ENCODE measurements at regions not wholly inside any gene's neighbourhood (a gene's known extent, or its start where the extent isn't known, plus 50 kb on each side); places are given as distances from the start of the nearest gene placed in this dataset.

DNA sequence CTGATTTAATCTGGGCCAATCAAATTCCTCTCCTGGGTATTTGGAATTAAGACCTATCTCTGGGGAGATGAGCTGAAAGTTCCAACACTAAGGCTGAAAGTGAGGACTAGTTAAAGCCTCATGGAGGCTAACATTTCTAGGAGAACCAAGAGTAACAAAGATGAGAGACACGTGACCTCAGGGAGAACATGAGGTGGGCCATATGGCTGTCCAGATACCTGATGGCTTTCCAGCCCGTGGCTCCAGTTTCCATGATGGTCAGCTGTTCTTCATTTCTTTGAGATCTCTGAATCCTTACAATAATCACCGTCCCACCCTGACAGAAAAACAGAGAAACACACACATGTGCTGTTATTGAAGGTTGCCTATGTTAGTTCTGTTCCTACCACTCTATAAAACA is 66.1 kb downstream of the LEPR start:
- no peak for DNase-seq (ENCODE audit: low read depth)

DNA sequence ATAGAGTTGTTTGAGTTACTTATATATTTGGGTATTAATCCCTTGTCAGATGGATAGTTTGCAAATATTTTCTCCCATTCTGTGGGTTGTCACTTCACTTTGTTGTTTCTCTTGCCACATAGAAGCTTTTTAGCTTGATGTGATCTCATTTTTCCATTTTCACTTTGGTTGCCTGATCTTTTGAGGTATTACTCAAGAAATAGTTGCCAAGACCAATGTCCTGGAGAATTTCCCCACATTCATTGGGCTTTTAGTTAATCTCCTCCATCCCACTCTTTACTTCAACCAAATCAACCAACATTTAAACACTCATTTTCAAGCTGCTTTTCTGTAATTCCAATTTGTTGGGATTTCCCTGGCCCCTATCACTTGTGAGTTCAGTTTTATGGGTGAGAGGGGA is 69.0 kb downstream of the LEPR start:
- DNase-seq (ENCODE audit: low read depth): no peak

GRCh38 chr1:65490231-65491009 is 70.0 kb downstream of the LEPR start:
- no peak for DNase-seq (ENCODE audit: low read depth)

GRCh38 chr1:65491472-65491871 is 71.0 kb downstream of the LEPR start:
- no peak for DNase-seq (ENCODE audit: low read depth)

DNA sequence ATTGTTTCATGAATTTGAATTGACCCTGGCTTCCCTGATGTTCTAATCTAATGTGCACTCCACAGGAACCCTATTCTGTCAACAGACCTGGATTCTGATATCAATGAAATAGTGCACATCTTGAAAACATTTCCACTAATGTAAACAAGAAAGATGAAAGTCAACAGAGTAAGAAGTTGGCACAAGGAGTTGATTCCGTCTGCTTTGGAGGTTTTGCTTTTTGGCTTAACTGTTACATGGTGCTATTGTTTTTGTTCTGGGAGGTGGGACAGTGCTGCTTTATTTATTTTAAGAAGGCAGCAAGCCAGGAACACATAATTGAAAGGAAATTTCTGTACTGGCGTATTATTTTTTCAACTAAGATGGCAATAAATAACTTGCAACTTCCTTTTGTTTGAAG is 73.3 kb downstream of the LEPR start:
- DNase-seq (ENCODE audit: low read depth): no peak

GRCh38 chr1:65494671-65495070 is 74.2 kb downstream of the LEPR start:
- no peak for DNase-seq (ENCODE audit: low read depth)

- DNase-seq (ENCODE audit: low read depth): no peak
Observed at GRCh38 chr1:65495137-65495536, 74.7 kb downstream of the LEPR start.

GRCh38 chr1:65497256-65497830 is 76.9 kb downstream of the LEPR start:
- DNase-seq (ENCODE audit: low read depth): no peak

- no peak for DNase-seq (ENCODE audit: low read depth)
Observed at GRCh38 chr1:65503427-65503826, 83.0 kb downstream of the LEPR start.

- no peak for DNase-seq (ENCODE audit: low read depth)
Observed at GRCh38 chr1:65504263-65504662, 83.8 kb downstream of the LEPR start.

DNA sequence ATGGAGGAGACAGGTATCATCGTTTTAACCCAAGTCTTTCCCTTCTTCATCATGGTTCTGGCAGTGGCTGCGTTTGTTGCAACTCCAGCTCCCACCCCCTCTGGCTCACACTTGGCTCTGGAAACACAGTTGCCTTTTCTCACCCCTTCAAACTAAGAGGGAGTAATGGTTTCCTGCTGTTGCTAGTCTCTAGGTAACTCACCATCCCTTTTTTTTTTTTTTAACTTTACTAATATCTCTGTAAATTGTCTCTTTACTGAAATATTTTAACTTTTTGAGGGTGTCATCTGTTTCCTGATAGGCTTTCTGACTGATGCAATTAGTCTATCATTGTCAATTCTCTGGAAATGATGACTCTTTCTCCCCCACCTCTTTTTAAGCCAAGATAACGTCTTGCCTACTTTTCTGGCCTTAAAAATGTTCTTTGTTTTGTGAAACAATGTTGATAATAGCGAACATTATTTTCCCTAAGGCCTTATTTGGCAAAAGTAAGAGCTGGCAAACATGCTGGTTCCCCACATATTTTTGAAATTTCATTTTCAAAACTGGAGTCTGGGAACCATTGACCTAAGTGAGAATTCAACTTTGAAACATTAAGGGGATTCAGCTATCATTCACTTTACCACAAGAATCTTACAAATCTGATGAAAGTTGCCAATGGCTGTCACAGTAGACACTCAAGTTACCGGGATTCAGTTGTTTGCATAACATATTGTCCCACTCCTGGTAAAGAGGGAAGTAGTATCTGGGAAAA is 85.3 kb downstream of the LEPR start:
- no peak for DNase-seq (ENCODE audit: low read depth)

- DNase-seq (ENCODE audit: low read depth): no peak
Observed at GRCh38 chr1:65508051-65508450, 87.6 kb downstream of the LEPR start.

GRCh38 chr1:65509912-65510680 is 89.6 kb downstream of the LEPR start:
- DNase-seq (ENCODE audit: low read depth): no peak

DNA sequence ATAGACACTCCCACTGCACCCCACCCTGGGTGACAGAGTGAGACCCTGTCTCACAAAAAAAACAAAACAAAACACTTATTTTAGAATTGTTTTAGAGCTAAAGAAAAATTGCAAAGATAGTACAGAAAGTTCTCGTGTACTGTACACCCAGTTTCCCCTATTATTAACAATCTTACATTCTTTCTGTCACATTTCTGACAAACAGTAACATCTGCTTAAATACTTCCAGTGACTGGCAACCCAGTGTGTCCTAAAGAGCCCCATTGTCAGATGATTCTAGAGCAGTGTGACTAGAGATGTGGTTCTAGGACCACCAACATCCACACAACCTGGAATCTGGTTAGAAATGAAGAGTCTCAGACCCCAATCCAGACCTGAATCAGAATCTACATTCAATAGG is 90.5 kb downstream of the LEPR start:
- no peak for DNase-seq (ENCODE audit: low read depth)

GRCh38 chr1:65512383-65512782 is 91.9 kb downstream of the LEPR start:
- DNase-seq (ENCODE audit: low read depth): no peak

DNA sequence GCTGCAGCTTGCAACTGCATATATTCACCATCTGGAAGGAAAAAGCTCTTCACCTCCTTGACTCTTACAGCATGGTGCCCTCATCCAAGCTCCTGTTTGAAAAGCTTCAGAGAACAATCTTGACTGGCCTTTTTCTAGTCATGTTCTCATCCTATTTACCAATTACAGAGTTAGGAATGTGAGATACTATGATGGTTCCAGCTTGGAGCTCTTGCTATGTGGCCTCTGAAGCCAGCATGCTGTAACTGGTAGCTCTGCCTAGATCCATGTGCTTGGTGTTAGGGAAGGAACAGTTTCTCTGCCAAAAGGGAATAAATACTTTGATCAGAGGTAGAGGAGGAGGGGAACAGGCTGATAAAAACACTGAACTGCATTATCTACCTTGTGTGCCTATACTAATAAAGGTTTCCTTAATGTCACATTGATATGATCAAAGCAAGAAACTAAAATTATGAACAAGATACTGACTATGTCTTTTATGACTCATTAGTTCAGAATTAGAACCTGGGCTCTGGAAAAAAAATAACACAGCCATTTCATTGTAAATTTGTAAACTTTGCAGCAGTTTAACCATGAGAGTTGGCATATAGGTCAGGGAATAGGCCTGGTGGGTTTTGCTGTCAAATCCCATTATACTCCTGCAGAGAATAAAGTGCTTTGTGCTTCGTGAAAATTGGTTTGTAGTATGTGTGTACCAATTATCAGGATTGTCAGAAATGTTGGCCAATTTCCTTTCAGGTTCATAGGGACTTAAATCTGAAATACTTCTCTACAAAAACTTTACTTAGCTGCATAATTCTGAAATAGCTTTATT is 92.7 kb downstream of the LEPR start:
- DNase-seq (ENCODE audit: low read depth): no peak

DNA sequence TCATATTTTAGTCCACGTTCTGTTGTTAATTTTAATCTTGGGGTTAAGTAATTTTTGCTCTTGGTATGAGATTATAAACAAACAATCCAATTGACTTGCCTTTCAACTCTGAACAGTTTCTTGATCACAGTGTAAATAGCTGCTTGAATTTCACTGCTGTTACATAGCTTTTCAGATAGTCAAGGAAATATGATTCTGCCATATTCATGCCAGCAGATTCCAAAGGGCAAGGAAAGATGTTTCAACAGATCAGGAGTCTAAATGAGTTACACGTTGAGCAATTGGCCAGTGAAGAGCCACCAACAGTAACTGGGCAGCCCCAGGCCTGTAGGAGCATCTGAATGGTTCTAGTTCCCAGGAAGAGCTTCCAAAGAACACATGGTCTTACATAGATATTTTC is 93.6 kb downstream of the LEPR start:
- DNase-seq (ENCODE audit: low read depth): peak; percentile 81

DNA sequence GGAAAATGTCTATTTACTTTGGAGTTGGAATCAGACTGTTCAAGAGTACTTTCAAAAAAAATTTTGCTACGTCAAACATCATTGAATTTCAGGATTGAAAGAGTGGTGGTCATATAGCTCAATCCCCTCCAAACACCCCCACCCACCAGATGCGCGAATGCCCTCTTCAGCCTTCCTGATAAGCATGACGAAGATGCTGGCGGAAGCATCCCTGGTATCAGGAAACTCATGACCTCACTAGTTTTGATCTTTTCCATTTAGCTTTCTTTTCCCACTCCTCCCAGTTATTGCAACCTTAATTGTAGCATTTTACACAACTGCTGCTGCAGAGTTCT is 104.4 kb downstream of the LEPR start:
- no peak for DNase-seq (ENCODE audit: low read depth)

- DNase-seq (ENCODE audit: low read depth): no peak
Observed at GRCh38 chr1:65525266-65526048, 105.0 kb downstream of the LEPR start.

DNA sequence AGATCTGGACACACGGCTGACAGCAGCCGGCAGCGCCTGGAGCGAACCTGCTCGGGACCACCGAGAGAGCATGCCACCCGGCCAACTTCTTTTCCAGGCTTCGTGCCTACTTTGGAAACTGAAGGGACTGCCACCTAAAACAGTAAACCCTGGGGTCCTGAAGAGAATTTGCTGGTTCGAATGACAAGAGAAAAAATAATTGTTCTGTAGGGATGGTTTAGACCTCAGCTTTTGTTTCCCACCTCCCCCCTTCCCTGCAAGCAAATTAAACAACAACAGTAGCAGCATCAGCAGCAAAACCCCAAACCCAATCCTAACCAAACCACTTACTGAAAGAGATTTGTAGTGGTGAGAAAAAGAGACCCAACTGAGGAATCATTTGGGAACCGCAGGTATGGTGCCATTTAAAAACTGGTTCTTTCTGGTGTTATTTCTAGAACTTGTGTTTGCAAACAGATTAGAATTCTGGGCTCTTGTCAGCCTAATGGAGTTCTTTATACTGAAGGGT is 105.6 kb downstream of the LEPR start:
- no peak for DNase-seq (ENCODE audit: low read depth)

GRCh38 chr1:65527190-65527589 is 106.7 kb downstream of the LEPR start:
- peak; percentile 32 for DNase-seq (ENCODE audit: low read depth)

Data from stromal cell of bone marrow (primary cell).